Type B pancreatic cell (in vitro differentiated cells): ENCODE measurements at regions not wholly inside any gene's neighbourhood (a gene's known extent, or its start where the extent isn't known, plus 50 kb on each side); places are given as distances from the start of the nearest gene placed in this dataset.

Experiments
- DNase-seq: peaks from one replicate; pipeline ENCODE4 v3.0.0; 2021; ENCODE audit warnings: mixed read lengths; ENCODE audit not compliant: unreplicated experiment; ENCODE audit errors: extremely low spot score
- H3K27ac Mint-ChIP-seq: 2 replicates; pipeline ENCODE4 v1.8.0; 2021; ENCODE audit warnings: mild to moderate bottlenecking, mixed read lengths
- H3K27me3 Mint-ChIP-seq: 2 replicates; pipeline ENCODE4 v1.8.0; 2021; ENCODE audit warnings: mixed read lengths
- H3K36me3 Mint-ChIP-seq: 2 replicates; pipeline ENCODE4 v1.8.0; 2021; ENCODE audit warnings: mixed read lengths
- H3K4me1 Mint-ChIP-seq: one replicate; pipeline ENCODE4 v1.8.0; 2021; ENCODE audit warnings: mixed read lengths; ENCODE audit not compliant: unreplicated experiment
- H3K4me3 Mint-ChIP-seq: 2 replicates; pipeline ENCODE4 v1.8.0; 2021; ENCODE audit warnings: mild to moderate bottlenecking, mixed read lengths
- H3K9me3 Mint-ChIP-seq: 2 replicates; pipeline ENCODE4 v1.8.0; 2021; ENCODE audit warnings: mixed read lengths
- CTCF ChIP-seq: fragments of 200-600 bp; sonication (generic); conservative IDR thresholded peaks from 2 replicates; pipeline ENCODE4 v1.5.0; 2021; ENCODE audit warnings: antibody characterized with exemption, mild to moderate bottlenecking

- no peak overlapping the region for H3K27ac Mint-ChIP-seq
- no peak overlapping the region for H3K4me3 Mint-ChIP-seq
- peaks cover 6% of the 10 kb centered on the region for H3K27me3 Mint-ChIP-seq
- H3K9me3 Mint-ChIP-seq, result no peaks in the 10 kb centered on the region
- no peaks in the 10 kb centered on the region for H3K36me3 Mint-ChIP-seq
- no peaks in the 10 kb centered on the region for H3K4me1 Mint-ChIP-seq
- no peak for TF ChIP-seq CTCF
- DNase-seq, result peak; percentile 39
Measured at GRCh38 chr1:5526385-5526750, 465.9 kb downstream of the NPHP4 start.

- Mint-ChIP-seq H3K9me3 (no peaks in the 10 kb centered on the region), H3K36me3 (no peaks in the 10 kb centered on the region), H3K4me1 (no peaks in the 10 kb centered on the region), H3K27me3 (peaks cover 5% of the 10 kb centered on the region), H3K27ac (no peak overlapping the region), H3K4me3 (no peak overlapping the region)
- no peak for TF ChIP-seq CTCF
- peak; percentile 47 for DNase-seq
Measured at GRCh38 chr1:5525597-5526384, 466.4 kb downstream of the NPHP4 start.

GRCh38 chr1:5522531-5523145 is 469.6 kb downstream of the NPHP4 start:
- peaks cover 12% of the 10 kb centered on the region for H3K27me3 Mint-ChIP-seq
- DNase-seq, result peak; percentile 40
- H3K36me3 Mint-ChIP-seq, result no peaks in the 10 kb centered on the region
- TF ChIP-seq CTCF, result no peak
- no peak overlapping the region for H3K4me3 Mint-ChIP-seq
- H3K4me1 Mint-ChIP-seq, result no peaks in the 10 kb centered on the region
- peaks cover 6% of the 10 kb centered on the region for H3K9me3 Mint-ChIP-seq
- H3K27ac Mint-ChIP-seq, result no peak overlapping the region

GRCh38 chr1:5519366-5520135 is 472.7 kb downstream of the NPHP4 start:
- peaks cover 12% of the 10 kb centered on the region for H3K27me3 Mint-ChIP-seq
- no peak overlapping the region for H3K4me3 Mint-ChIP-seq
- DNase-seq, result peak; percentile 54
- peaks cover 6% of the 10 kb centered on the region for H3K9me3 Mint-ChIP-seq
- no peak for TF ChIP-seq CTCF
- peaks cover under 1% of the 10 kb centered on the region for H3K4me1 Mint-ChIP-seq
- no peak overlapping the region for H3K27ac Mint-ChIP-seq
- no peaks in the 10 kb centered on the region for H3K36me3 Mint-ChIP-seq

GRCh38 chr1:5516756-5517155 is 475.5 kb downstream of the NPHP4 start:
- H3K36me3 Mint-ChIP-seq, result no peaks in the 10 kb centered on the region
- no peak overlapping the region for H3K4me3 Mint-ChIP-seq
- no peak overlapping the region for H3K27ac Mint-ChIP-seq
- TF ChIP-seq CTCF, result no peak
- peaks cover 14% of the 10 kb centered on the region for H3K27me3 Mint-ChIP-seq
- no peak for DNase-seq
- peaks cover 9% of the 10 kb centered on the region for H3K4me1 Mint-ChIP-seq
- H3K9me3 Mint-ChIP-seq, result peaks cover 6% of the 10 kb centered on the region
